Peyer's patch (tissue), 4 donors: ENCODE measurements at regions not wholly inside any gene's neighbourhood (a gene's known extent, or its start where the extent isn't known, plus 50 kb on each side); places are given as distances from the start of the nearest gene placed in this dataset.

Experiments used
- CTCF ChIP-seq, 6 experiments: fragments of 450-650 bp in 4 of 6; fragments of 200-600 bp in 2 of 6; sonication (generic) in 1 of 6; IDR thresholded peaks; one replicate each; pipeline ENCODE4 v1.5.1; 2017 to 2019; ENCODE audit warnings: antibody characterized with exemption in 6 of 6, mild to moderate bottlenecking in 3 of 6, moderate library complexity in 1 of 6
- POLR2A ChIP-seq, 2 donors: fragments of 450-650 bp; IDR thresholded peaks; one replicate each; pipeline ENCODE4 v1.5.1; 2017; ENCODE audit warnings: antibody characterized with exemption in 2 of 2, mild to moderate bottlenecking in 2 of 2, moderate library complexity in 2 of 2

DNA sequence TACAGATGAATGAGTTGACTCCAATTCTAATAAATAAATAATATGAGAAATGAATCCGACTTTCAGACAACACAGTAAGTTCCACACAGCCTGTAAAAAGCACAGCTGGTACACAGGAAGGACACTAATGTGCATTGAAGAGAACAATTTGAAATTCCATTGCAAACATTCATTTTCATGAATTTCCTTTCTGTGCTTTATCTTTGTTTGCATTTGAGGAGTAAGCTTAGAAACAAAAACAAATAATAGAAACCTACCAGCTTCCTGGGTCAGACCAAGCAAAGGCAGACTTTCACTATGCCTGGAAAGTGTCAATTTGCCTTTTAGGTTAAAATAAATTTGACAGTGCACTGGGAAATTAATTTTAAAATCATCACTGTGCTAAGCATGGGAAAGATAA is 143.8 kb upstream of the VLDLR start:
- TF ChIP-seq CTCF (IDR thresholded peaks at IDR 0.05) (no peak), POLR2A (IDR thresholded peaks at IDR 0.05) (no peak)
